H9 (cell line): ENCODE measurements at regions not wholly inside any gene's neighbourhood (a gene's known extent, or its start where the extent isn't known, plus 50 kb on each side); places are given as distances from the start of the nearest gene placed in this dataset.

Experiments
- DNase-seq: peaks from one replicate; pipeline ENCODE4 v3.0.0-alpha.2; 2017
- H2AFZ ChIP-seq: one replicate; pipeline ENCODE4 v1.6.1; 2013; ENCODE audit warnings: mild to moderate bottlenecking, low read length, control low read depth, moderate library complexity
- H2AK5ac ChIP-seq: 2 replicates; pipeline ENCODE4 v1.6.1; 2013; ENCODE audit warnings: low read length, control low read depth, mixed read lengths; ENCODE audit not compliant: insufficient read length
- H2BK120ac ChIP-seq: one replicate; pipeline ENCODE4 v1.6.1; 2013; ENCODE audit warnings: low read depth, mild to moderate bottlenecking, low read length, control low read depth, inconsistent platforms; ENCODE audit not compliant: poor library complexity, severe bottlenecking
- H2BK12ac ChIP-seq: 2 replicates; pipeline ENCODE4 v1.6.1; 2013; ENCODE audit warnings: low read length, control low read depth, mixed read lengths, low read depth; ENCODE audit not compliant: insufficient read length
- H2BK15ac ChIP-seq: 2 replicates; pipeline ENCODE4 v1.6.1; 2013; ENCODE audit warnings: low read depth, low read length, control low read depth
- H2BK20ac ChIP-seq: one replicate; pipeline ENCODE4 v1.6.1; 2013; ENCODE audit warnings: low read depth, mild to moderate bottlenecking, low read length, control low read depth, inconsistent platforms; ENCODE audit not compliant: poor library complexity, severe bottlenecking
- H2BK5ac ChIP-seq: 2 replicates; pipeline ENCODE4 v1.6.1; 2013; ENCODE audit warnings: low read length, control low read depth, mixed read lengths; ENCODE audit not compliant: insufficient read length
- H3K14ac ChIP-seq: 2 replicates; pipeline ENCODE4 v1.6.1; 2013; ENCODE audit warnings: low read length, control low read depth; ENCODE audit not compliant: insufficient read depth
- H3K18ac ChIP-seq: 2 replicates; pipeline ENCODE4 v1.6.1; 2013; ENCODE audit warnings: low read depth, mild to moderate bottlenecking, mixed read lengths, low read length, control low read depth; ENCODE audit not compliant: insufficient read length
- H3K23ac ChIP-seq: 2 replicates; pipeline ENCODE4 v1.6.1; 2013; ENCODE audit warnings: low read length, control low read depth, mixed read lengths, low read depth; ENCODE audit not compliant: insufficient read length
- H3K23me2 ChIP-seq: 2 replicates; pipeline ENCODE4 v1.6.1; 2013; ENCODE audit warnings: low read depth, mild to moderate bottlenecking, mixed read lengths, low read length, control low read depth; ENCODE audit not compliant: insufficient read length, poor library complexity, severe bottlenecking
- H3K27ac ChIP-seq: 2 replicates; pipeline ENCODE4 v1.5.1; 2013; ENCODE audit warnings: low read length, control low read depth, mixed read lengths, low read depth; ENCODE audit not compliant: insufficient read length
- H3K27me3 ChIP-seq: 2 replicates; pipeline ENCODE4 v1.6.1; 2013; ENCODE audit warnings: low read length, control low read depth, inconsistent platforms; ENCODE audit not compliant: insufficient read depth
- H3K4ac ChIP-seq: 2 replicates; pipeline ENCODE4 v1.6.1; 2013; ENCODE audit warnings: low read depth, mild to moderate bottlenecking, control low read depth, inconsistent platforms, low read length, moderate library complexity
- H3K4me1 ChIP-seq: 2 replicates; pipeline ENCODE4 v1.6.1; 2013; ENCODE audit warnings: low read length, control low read depth, inconsistent platforms; ENCODE audit not compliant: insufficient read depth
- H3K4me2 ChIP-seq: 2 replicates; pipeline ENCODE4 v1.6.1; 2013; ENCODE audit warnings: low read length, control low read depth, mixed read lengths; ENCODE audit not compliant: insufficient read length, insufficient read depth
- H3K56ac ChIP-seq: 2 replicates; pipeline ENCODE4 v1.6.1; 2013; ENCODE audit warnings: low read depth, mild to moderate bottlenecking, mixed read lengths, low read length, control low read depth; ENCODE audit not compliant: insufficient read length
- H3K79me1 ChIP-seq: 2 replicates; pipeline ENCODE4 v1.6.1; 2013; ENCODE audit warnings: low read depth, mild to moderate bottlenecking, moderate library complexity, low read length, control low read depth, inconsistent platforms; ENCODE audit not compliant: insufficient read depth, poor library complexity, severe bottlenecking
- H3K79me2 ChIP-seq: 2 replicates; pipeline ENCODE4 v1.6.1; 2013; ENCODE audit warnings: low read length, control low read depth, inconsistent platforms; ENCODE audit not compliant: insufficient read depth
- H3K9ac ChIP-seq: 2 replicates; pipeline ENCODE4 v1.6.1; 2013; ENCODE audit warnings: low read length, control low read depth, mixed read lengths; ENCODE audit not compliant: insufficient read length; ENCODE audit errors: extremely low read depth
- H3K9me3 ChIP-seq: one replicate; pipeline ENCODE4 v1.6.1; 2013; ENCODE audit warnings: low read depth, low read length, inconsistent platforms; ENCODE audit not compliant: control insufficient read depth
- H3T11ph ChIP-seq: one replicate; pipeline ENCODE4 v1.6.1; 2013; ENCODE audit warnings: mild to moderate bottlenecking, low read length, control low read depth, inconsistent platforms
- H4K20me1 ChIP-seq: one replicate; pipeline ENCODE4 v1.6.1; 2013; ENCODE audit not compliant: control insufficient read depth, insufficient read length, insufficient read depth
- H4K5ac ChIP-seq: 2 replicates; pipeline ENCODE4 v1.6.1; 2013; ENCODE audit warnings: low read depth, mild to moderate bottlenecking, mixed read lengths, low read length, control low read depth; ENCODE audit not compliant: insufficient read length
- H4K8ac ChIP-seq: replicated peaks from 2 replicates; pipeline ENCODE4 v1.6.1; 2013; ENCODE audit warnings: low read length, control low read depth, mixed read lengths, low read depth; ENCODE audit not compliant: insufficient read length
- H4K91ac ChIP-seq: 2 replicates; pipeline ENCODE4 v1.6.1; 2013; ENCODE audit warnings: low read depth, mild to moderate bottlenecking, moderate library complexity, mixed read lengths, low read length, control low read depth; ENCODE audit not compliant: insufficient read length
- H3K27ac Mint-ChIP-seq, 3 experiments: 2 replicates in 2 of 3; 3 replicates in 1 of 3; pipeline ENCODE4 v1.8.0; 2020 to 2021; ENCODE audit warnings: mixed read lengths in 3 of 3, mild to moderate bottlenecking in 1 of 3, moderate library complexity in 1 of 3
- H3K27me3 Mint-ChIP-seq: 2 replicates; pipeline ENCODE4 v1.8.0; 2021; ENCODE audit warnings: low read depth, mild to moderate bottlenecking, moderate library complexity, mixed read lengths
- H3K36me3 Mint-ChIP-seq, 3 experiments: 2 replicates in 2 of 3; 3 replicates in 1 of 3; pipeline ENCODE4 v1.8.0; 2020 to 2021; ENCODE audit warnings: low read depth in 3 of 3, mixed read lengths in 3 of 3; ENCODE audit not compliant: insufficient read depth in 1 of 3
- H3K4me1 Mint-ChIP-seq, 2 experiments: 2 replicates each; pipeline ENCODE4 v1.8.0; 2020; ENCODE audit warnings: mixed read lengths in 2 of 2
- H3K4me3 Mint-ChIP-seq, 2 experiments: 2 replicates in 1 of 2; 3 replicates in 1 of 2; pipeline ENCODE4 v1.8.0; 2020 to 2021; ENCODE audit warnings: mild to moderate bottlenecking in 2 of 2, mixed read lengths in 2 of 2, moderate library complexity in 1 of 2
- H3K9me3 Mint-ChIP-seq, 2 experiments: 2 replicates in 1 of 2; 3 replicates in 1 of 2; pipeline ENCODE4 v1.8.0; 2020; ENCODE audit warnings: mild to moderate bottlenecking in 2 of 2, mixed read lengths in 2 of 2, moderate library complexity in 1 of 2
- WGBS: extraction: QIAGEN DNeasy Blood & Tissue Kit; methylation state at CpG from one replicate; pipeline ENCODE4 v1.1.7; 2013; ENCODE audit warnings: missing lambda C conversion rate, low lambda C conversion rate, mixed read lengths; ENCODE audit not compliant: insufficient read length; ENCODE audit errors: extremely low coverage; 5-methylcytosine and 5-hydroxymethylcytosine counted together
- TF ChIP-seq, protein P1 (sequence below): fragments of 200-600 bp; sonication (generic); conservative IDR thresholded peaks from 3 replicates; pipeline ENCODE4 v1.8.0; 2021; ENCODE audit warnings: antibody characterized with exemption, mild to moderate bottlenecking

DNA sequence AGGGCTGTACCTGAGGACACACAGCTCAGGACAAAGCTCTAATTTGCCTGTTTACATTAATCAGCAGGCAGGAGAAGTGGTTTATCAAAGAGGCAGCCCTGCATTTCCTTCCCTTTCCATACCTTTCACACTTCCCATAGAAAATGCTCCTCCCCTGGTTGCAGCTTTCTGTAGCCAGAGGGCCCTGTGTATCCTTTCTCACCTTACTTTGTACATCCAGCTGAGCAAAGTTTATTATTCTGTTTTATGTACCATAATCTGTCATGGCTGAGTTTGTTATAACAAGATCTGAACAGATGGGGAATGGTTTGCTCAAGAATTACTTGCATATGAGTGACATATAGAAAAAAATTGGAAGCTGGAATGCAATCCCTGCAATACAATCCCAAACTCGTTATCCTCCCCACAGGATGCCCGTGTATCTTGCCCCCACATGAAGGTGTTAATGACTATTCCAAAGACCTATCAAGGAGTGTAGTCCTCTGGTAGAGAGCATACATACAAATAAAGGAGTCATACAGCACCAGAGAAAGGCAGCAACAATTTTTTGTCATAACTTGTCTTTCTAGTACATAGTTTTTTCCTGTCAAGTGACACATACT, 1025.8 kb upstream of the KLHL29 start:
- Mint-ChIP-seq H3K4me1 (peaks cover 17 to 21% of the 10 kb centered on the region in 2 experiments), H3K27ac (peak overlapping the region in 1 of 3 experiments; percentile 7; a peak in 1 of 7 replicates), H3K4me3 (no peak overlapping the region), H3K36me3 (no peaks in the 10 kb centered on the region), H3K27me3 (peaks cover 2% of the 10 kb centered on the region; the same call in 1 of the 2 replicates), H3K9me3 (peaks cover 0 to 5% of the 10 kb centered on the region in 2 experiments; a peak in 1 of 5 replicates)
- Histone ChIP-seq H4K5ac (no peak overlapping the region), H3K4me1 (no peaks in the 10 kb centered on the region), H3K4me2 (no peak overlapping the region), H3K9me3 (no peaks in the 10 kb centered on the region), H3K27me3 (no peaks in the 10 kb centered on the region), H2BK20ac (no peak overlapping the region), H4K20me1 (no peaks in the 10 kb centered on the region), H3K14ac (no peak overlapping the region), H2BK12ac (no peak overlapping the region), H3K4ac (no peak overlapping the region), H3K79me2 (no peaks in the 10 kb centered on the region), H2AFZ (no peak overlapping the region), H3K27ac (no peak overlapping the region), H2BK5ac (no peak overlapping the region), H3K23ac (no peak overlapping the region), H4K8ac (no peak overlapping the region), H4K91ac (no peak overlapping the region), H2AK5ac (no peak overlapping the region), H3K18ac (no peak overlapping the region), H2BK120ac (no peak overlapping the region), H2BK15ac (no peak overlapping the region), H3K79me1 (no peaks in the 10 kb centered on the region), H3K56ac (no peak overlapping the region), H3K23me2 (no peaks in the 10 kb centered on the region), H3K9ac (no peak overlapping the region), H3T11ph (no peak overlapping the region)
- WGBS, result no CpG with 5 or more reads among the region's 2 CpGs
- no peak for DNase-seq
- TF ChIP-seq, protein P1, sequence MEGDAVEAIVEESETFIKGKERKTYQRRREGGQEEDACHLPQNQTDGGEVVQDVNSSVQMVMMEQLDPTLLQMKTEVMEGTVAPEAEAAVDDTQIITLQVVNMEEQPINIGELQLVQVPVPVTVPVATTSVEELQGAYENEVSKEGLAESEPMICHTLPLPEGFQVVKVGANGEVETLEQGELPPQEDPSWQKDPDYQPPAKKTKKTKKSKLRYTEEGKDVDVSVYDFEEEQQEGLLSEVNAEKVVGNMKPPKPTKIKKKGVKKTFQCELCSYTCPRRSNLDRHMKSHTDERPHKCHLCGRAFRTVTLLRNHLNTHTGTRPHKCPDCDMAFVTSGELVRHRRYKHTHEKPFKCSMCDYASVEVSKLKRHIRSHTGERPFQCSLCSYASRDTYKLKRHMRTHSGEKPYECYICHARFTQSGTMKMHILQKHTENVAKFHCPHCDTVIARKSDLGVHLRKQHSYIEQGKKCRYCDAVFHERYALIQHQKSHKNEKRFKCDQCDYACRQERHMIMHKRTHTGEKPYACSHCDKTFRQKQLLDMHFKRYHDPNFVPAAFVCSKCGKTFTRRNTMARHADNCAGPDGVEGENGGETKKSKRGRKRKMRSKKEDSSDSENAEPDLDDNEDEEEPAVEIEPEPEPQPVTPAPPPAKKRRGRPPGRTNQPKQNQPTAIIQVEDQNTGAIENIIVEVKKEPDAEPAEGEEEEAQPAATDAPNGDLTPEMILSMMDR, result no peak
